ENCODE measurements at regions not wholly inside any gene's neighbourhood (a gene's known extent, or its start where the extent isn't known, plus 50 kb on each side); places are given as distances from the start of the nearest gene placed in this dataset.

GRCh38 chr6:209432-210103 is 82.7 kb upstream of the DUSP22 start:
- no peak for DNase-seq

GRCh38 chr6:210104-210456 is 82.2 kb upstream of the DUSP22 start:
- DNase-seq, result no peak

- DNase-seq, result no peak
Measured at GRCh38 chr6:210778-211374, 81.4 kb upstream of the DUSP22 start.

DNA sequence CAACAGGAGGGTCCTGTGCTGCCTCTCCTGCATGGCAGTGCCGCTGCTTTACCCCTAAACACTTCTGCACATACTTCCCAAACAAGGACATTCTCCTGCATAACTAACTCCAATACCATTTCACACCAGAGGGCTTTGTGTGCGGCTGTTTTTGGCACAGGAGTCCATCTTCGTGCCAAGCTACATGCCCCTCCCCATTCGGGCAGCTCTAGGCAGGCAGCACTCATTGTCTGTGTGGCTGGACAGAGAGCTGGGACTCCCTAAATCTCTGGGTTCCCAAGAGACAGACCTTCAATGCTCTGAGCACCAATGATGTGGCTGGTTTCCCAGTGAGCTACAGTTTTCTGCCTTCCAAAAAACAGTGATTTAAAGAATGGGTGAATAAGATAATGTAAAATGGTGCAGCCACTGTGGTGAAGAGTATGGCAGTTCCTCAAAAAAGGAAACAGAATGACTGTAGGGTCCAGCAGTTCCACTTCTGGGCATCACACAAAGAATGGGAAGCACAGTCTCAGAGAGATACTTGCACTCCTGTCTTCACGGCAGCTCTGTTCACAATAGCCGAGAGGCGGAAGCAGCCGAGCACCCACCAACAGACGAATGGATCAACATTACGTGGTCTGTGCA is 80.3 kb upstream of the DUSP22 start:
- DNase-seq, result no peak

DNA sequence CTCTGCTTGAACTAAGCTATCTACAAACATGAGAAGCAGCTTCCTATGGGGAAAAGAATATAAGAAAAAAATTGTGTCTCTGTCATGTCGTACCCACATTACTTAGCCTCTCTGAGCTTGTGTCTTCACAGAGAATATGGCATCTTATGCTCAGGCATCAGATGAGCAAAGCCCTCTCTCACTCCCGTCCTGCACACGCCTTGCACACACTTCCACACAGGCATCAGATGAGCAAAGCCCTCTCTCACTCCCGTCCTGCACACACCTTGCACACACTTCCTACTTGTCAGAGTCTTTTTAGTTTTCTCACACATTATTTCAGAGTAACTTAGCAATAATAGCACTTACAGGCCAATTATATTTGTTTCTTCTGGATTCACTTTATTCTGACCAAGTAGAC is 79.0 kb upstream of the DUSP22 start:
- no peak for DNase-seq

GRCh38 chr6:214428-214827 is 77.9 kb upstream of the DUSP22 start:
- no peak for DNase-seq

DNA sequence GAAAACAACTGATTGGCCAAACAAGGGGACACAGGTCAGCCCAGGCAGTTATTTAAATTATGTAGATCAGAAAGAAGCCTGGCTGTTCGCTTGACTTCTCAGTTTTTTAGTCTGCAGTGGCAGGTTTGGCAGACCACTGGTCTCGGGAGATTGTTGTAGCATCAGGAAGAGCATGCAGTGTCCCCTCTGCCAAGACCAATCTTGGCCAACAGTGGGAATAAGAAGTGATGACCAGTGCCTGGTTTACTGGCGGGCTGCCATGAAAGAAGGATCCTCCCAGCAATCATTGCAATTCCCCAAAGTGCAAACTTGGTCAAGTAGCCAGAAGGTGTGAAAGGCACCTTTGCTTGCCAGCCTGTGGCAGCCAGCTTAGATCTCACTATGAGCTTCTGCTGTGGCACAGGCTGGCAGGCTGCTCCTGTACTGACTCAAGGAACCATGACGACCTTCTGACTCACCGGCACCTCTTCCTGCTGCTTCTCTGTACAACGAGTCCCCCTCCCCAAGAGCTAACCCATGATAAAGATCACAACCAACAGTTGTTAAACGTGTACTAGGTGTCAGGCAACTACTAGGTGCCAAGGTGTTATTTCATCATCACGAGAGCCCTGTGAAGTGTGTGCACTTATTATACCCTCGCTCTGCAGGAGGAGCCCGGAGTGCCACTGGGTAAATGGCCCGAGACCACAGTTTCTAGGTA is 76.8 kb upstream of the DUSP22 start:
- DNase-seq, result no peak

DNA sequence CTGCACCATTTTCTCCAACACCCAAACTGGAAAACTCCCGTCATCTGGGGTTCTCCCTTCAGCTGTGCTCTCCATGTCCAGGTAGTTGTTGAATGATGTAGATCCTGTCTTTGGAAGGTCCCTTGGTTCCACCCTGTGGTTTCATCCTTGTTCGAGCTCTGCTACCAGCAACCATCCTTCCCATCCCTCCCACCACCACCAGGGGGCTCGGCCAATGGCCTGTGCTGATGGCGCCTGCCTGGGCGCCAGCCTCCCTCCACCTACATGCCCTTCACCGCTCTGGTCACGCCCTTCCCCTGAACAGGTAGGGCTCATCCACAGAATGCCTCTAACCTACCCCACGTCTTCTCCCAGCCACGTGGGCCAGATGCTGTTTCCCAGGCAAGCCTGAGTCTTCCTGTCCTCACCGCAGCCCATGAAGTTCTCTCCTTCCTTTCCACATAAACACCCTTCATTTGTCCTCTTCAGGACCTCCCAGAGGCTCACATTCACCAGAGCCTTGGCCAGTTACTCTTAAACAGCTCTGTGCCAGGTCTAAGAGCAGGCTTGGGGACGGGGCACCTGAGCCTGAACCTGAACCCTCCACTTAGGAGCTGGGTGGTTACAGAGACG is 75.1 kb upstream of the DUSP22 start:
- DNase-seq, result no peak

DNA sequence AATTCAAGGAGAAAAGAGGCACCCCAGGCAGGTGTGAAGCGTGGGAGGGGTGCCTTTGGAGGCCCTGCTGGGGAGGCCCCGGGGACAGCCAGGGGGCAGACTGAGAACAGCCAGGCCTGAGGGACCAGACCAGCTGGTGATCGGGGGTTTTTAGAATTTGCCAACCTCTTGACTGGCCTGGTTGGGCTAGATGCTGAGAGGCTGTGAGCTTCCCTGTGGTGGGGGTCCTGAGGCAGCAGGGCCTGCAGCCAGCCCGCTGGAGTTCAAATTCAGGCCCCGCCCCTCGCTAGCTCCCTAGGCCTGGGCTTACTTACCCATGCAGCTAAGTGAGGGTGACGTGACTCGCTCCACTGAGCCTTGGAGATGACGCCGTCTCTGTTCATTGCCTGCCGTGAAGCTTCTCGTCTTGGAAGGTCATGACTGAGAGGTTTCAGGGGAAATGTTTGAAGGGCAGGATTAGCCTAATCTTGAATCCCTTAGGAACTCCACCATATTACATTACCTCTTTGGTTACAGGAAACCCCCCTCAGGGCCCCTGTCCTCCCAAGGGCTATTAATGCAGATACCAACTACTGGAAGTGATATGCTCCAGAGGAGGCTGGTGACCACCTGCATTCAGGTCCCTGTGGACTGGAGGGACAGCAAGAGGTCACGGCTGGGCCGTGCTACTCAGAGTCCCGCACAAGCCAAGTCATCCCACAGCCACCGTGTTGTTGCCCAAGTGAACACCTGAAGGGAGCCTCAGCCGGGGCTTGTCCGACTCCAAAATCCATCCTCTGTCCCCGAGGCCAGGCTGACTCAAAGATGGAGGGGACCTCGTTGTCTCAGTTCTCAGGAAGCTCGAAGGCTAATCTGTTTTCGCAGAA is 73.9 kb upstream of the DUSP22 start:
- no peak for DNase-seq

- no peak for DNase-seq
Measured at GRCh38 chr6:219019-219570, 73.2 kb upstream of the DUSP22 start.

- DNase-seq, result peak in 2 of 3 donors; percentile 37 to 56
Measured at GRCh38 chr6:219641-220198, 72.6 kb upstream of the DUSP22 start.

- no peak for DNase-seq
Measured at GRCh38 chr6:220312-220711, 72.0 kb upstream of the DUSP22 start.

DNA sequence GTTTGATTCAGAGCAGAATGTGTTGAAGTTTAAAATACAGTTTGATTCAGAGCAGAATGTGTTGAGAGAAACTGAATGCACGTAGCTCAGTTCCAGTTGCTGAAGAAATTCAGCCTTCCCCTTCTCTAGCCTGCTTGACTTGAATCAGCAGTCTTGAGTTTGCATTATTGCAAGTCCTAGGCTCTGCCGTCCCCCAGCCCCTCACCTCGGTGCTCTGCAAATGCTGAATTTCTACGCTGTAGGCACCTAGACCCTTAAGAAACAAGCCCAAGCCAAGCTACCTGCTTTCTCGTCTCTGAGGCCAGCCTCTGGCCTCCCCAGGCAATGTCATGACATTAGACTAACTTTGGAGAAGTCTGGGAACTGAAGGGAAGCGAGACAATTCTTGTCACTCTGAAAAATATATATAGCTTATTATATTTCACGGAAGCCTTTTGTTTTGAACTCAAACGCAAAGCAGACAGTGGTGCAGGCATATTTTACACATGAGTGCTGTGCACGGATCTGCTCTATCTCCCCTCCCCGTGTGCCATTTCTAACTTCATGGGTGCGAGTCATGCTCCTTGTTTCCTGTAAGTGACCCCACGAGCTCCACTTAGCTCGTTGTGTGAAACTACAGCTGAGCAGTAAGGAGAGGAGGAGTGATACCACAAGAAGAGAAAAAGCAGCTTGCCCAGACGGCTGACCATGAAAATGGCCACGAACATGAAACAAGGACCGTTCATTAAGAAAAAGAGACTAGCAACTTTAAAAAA is 71.4 kb upstream of the DUSP22 start:
- DNase-seq, result no peak

GRCh38 chr6:221531-222349 is 70.5 kb upstream of the DUSP22 start:
- DNase-seq, result no peak

- DNase-seq, result no peak
Measured at GRCh38 chr6:222468-222867, 69.8 kb upstream of the DUSP22 start.

DNA sequence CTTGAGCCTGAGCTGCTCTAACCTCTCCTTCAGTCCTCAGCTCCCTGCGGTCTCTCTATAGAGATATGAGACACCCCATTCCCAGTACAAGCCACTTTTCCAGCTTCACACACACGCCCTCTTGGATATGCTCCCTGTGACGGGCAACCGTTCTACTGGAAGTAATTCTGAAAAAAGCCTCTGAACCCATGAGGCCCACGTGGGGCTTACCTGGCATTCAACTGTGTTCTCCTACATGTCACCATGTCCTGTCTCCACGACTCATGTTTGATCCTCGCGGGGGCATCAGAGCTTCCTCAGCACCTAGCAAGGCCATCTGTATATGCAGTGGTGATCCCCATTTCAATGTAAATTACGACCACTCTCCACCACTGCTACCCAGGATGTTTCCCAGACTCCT is 69.2 kb upstream of the DUSP22 start:
- no peak for DNase-seq

DNA sequence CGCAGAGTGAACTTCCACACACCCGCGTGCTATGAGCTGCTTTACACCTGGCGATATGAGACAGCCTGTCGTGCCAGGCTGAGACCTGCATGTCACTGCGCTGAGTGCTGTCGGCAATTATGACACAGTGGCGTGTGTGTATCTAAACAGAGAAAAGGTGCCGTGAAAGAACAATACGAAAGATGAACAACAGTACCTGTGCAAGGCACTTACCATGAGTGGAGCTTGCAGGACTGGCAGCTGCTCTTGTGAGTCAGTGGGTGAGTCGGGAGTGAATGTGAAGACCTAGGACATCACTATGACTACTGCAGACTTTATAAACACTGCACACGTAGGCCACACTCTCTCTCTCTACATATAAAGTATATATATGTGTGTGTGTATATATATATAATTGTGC is 68.5 kb upstream of the DUSP22 start:
- no peak for DNase-seq

DNA sequence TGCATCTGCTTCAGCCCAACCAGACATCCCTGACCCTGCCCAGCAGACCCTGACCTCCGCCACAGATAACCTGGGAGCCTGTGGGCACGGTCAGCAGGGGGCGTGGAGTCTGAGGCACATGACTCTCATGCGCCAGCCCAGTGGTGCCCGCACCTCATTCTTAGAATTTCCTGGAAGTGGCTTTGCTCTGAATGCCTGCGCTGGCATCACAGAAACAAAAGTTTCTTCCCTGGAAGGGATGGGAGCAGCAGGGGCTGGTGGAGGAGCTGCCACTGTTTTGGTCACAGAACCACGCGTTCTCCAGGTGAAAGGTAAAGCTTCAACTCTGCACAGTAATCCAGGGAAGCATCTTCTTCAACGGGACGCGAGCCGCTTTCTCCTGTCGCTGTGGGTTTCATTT is 67.9 kb upstream of the DUSP22 start:
- no peak for DNase-seq

DNA sequence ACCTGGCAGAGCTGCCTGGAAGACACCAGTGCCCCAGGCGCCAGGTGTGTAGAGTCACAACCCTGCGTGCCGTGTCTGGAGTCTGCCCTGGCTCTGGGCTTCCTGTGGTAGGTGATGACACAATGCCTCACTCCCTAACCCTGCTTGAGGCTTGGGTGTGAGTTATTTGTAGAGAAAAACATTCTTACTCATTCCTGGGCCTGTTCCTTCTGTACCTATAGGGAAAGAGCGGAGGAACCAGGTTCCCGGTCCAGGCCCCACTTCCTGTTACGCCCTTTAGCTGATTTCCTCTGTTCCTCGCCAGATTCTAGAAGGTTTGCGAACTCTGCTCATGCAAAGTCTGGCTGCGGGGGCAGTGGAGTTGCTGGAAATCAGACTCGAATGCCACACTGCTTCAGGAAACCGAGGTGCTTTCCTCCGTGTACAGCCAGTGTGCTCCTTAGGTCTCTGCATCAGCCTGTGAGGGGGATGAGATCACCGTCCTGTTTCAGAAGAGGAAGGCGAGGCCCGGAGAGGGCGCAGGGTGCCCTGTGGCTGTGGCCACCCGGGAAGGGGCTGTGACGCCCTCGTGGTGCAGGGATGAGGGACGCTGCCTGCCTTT is 67.1 kb upstream of the DUSP22 start:
- no peak for DNase-seq
